Naive thymus-derived CD8-positive, alpha-beta T cell (primary cell): ENCODE measurements at regions not wholly inside any gene's neighbourhood (a gene's known extent, or its start where the extent isn't known, plus 50 kb on each side); places are given as distances from the start of the nearest gene placed in this dataset.
A peak's percentile ranks its signal among the peaks of the same experiment; 100 is the strongest.
"Not testable (repeated sequence)": the region's sequence is repeated elsewhere in the genome, so short reads cannot be mapped to it uniquely, and the experiment has no call there.

Source experiments
- ATAC-seq, 2 donors: fragments of 150-1000 bp; cut with Tn5 transposase in 1 of 2; sonication (Bioruptor Pico), chemical (Tn5 transposase) in 1 of 2; 1 replicate in 1 of 2; 2 replicates in 1 of 2; pipeline ENCODE4 v1.10.0; 2021; ENCODE audit warnings: mild to moderate bottlenecking in 2 of 2, moderate library complexity in 2 of 2
- POLR2A ChIA-PET: fragments of 350-600 bp; sonication (Branson Sonifier 250); formaldehyde crosslinking; loops from one replicate; lab custom pipeline; 2021; ENCODE audit warnings: antibody characterized with exemption; lab: Charles Lee
- DNase-seq, 10 donors: peaks; one replicate each; pipeline versions ENCODE4 v3.0.0 to v3.0.0-alpha.2; 2020 to 2022
- H3K27ac Mint-ChIP-seq, 10 donors: one replicate each; pipeline ENCODE4 v1.8.0; 2020 to 2022; ENCODE audit warnings: mild to moderate bottlenecking in 10 of 10, mixed read lengths in 10 of 10, moderate library complexity in 4 of 10, inconsistent platforms in 1 of 10
- H3K27me3 Mint-ChIP-seq, 5 donors: one replicate each; pipeline ENCODE4 v1.8.0; 2021 to 2022; ENCODE audit warnings: mixed read lengths in 5 of 5
- H3K36me3 Mint-ChIP-seq, 3 donors: one replicate each; pipeline ENCODE4 v1.8.0; 2020 to 2022; ENCODE audit warnings: mixed read lengths in 3 of 3, mild to moderate bottlenecking in 2 of 3, inconsistent platforms in 1 of 3
- H3K4me1 Mint-ChIP-seq, 4 donors: one replicate each; pipeline ENCODE4 v1.8.0; 2021 to 2022; ENCODE audit warnings: mixed read lengths in 4 of 4
- H3K4me3 Mint-ChIP-seq, 10 donors: one replicate each; pipeline ENCODE4 v1.8.0; 2020 to 2022; ENCODE audit warnings: mild to moderate bottlenecking in 10 of 10, mixed read lengths in 10 of 10, moderate library complexity in 6 of 10, inconsistent platforms in 1 of 10
- H3K9me3 Mint-ChIP-seq, 9 donors: one replicate each; pipeline ENCODE4 v1.8.0; 2020 to 2022; ENCODE audit warnings: mixed read lengths in 9 of 9, mild to moderate bottlenecking in 3 of 9, inconsistent platforms in 1 of 9, moderate library complexity in 1 of 9

DNA sequence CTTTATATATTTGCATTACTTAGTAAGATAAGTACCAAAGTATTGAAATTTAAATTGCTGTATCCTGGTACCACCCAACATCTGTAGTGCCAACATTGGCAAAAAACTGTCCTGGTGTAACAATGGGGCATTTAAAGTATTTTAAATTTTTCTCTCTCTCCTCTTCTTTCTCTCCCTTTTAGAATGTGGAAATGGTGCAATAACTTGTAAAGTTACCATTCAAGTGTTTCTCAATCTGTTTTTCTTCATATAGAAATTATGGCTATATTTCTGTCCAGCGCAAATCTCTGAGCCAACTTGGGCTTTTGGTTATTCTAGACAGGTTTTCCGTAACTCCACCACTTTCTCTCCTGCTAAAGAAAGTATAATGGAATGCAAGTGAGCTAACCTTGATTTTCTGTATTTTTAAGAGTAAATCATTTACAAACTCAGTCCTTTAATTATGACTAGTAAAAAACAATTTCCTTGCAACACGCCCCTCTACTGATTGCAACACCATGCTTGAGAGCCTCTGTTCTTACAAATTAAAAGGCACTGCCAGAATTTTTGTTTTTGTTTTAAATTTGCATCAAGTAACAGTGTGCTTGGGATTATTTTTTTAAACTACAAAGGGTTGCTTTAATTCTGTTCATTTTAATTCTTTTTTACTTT is 324.2 kb upstream of the CITED2 start:
- no peak for ATAC-seq
- no peak overlapping the region for H3K4me3 Mint-ChIP-seq

DNA sequence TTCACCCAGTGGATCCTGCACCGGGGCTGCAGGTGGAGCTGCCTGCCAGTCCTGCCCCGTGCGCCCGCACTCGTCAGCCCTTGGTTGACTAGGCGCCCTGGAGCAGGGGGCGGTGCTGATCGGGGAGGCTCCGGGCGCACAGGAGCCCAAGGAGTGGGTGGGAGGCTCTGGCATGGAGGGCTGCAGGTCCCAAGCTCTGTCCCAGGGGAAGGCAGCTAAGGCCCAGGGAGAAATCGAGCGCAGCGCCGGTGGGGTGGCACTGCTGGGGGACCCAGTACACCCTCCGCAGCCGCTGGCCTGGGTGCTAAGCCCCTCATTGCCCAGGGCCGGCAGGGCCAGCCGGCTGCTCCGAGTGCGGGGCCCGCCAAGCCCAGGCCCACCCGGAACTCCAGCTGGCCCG is 323.4 kb upstream of the CITED2 start:
- H3K4me1 Mint-ChIP-seq, H3K36me3 Mint-ChIP-seq, H3K4me3 Mint-ChIP-seq, H3K27me3 Mint-ChIP-seq, DNase-seq, ATAC-seq, H3K9me3 Mint-ChIP-seq, POLR2A ChIA-PET: not testable (repeated sequence)
- H3K27ac Mint-ChIP-seq = peak overlapping the region in 1 of 10 donors; percentile 65

More for the DNA sequence above, 324.2 kb upstream of the CITED2 start:
- Mint-ChIP-seq H3K36me3 (no peaks in the 10 kb centered on the region), H3K27me3 (no peaks in the 10 kb centered on the region), H3K4me1 (peaks cover 0 to 3% (median 0%) of the 10 kb centered on the region in 4 donors), H3K9me3 (no peaks in the 10 kb centered on the region), H3K27ac (no peak overlapping the region)
- no peak for DNase-seq
- POLR2A ChIA-PET = no interaction called here

DNA sequence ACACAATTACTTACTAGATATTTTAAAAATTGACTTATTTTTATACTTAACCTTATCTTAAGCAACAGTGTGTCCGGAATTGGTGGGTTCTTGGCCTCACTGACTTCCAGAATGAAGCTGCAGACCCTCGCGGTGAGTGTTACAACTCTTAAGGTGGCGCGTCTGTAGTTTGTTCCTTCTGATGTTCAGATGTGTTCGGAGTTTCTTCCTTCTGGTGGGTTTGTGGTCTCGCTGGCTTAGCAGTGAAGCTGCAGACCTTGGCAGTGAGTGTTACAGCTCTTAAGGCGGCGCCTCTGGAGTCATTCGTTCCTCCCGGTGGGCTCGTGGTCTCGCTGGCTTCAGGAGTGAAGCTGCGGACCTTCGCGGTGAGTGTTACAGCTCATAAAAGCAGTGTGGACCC is 322.5 kb upstream of the CITED2 start:
- ATAC-seq, POLR2A ChIA-PET, H3K27ac Mint-ChIP-seq, H3K27me3 Mint-ChIP-seq, H3K36me3 Mint-ChIP-seq, H3K9me3 Mint-ChIP-seq, H3K4me1 Mint-ChIP-seq, DNase-seq: not testable (repeated sequence)
- peak overlapping the region; percentile 42 to 80 (median 66) for H3K4me3 Mint-ChIP-seq

DNA sequence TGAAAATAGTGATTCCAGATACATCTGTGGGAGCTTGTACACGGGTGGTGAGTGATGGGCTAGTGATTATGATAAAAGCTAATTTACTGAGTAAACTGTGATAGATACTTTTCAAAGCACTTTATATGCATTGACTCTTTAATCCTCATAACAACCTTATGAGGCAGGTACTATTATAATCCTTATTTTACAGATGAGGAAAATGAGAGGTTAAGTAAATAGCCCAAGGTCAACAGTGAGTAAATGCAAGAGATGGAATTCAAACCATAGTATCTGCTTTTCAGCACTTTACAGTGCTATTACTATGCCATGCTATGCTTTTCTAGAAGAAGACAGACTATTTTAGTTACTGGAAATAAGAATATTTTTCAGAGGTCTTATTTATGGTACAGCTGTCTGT is 320.9 kb upstream of the CITED2 start:
- no peak overlapping the region for H3K27ac Mint-ChIP-seq
- no peaks in the 10 kb centered on the region for H3K36me3 Mint-ChIP-seq
- ATAC-seq = no peak
- DNase-seq = no peak
- peaks cover 7 to 19% (median 11%) of the 10 kb centered on the region in 5 donors for H3K27me3 Mint-ChIP-seq
- H3K4me3 Mint-ChIP-seq = no peak overlapping the region
- POLR2A ChIA-PET = no interaction called here
- no peaks in the 10 kb centered on the region for H3K9me3 Mint-ChIP-seq
- peaks cover 0 to 3% (median 0%) of the 10 kb centered on the region in 4 donors for H3K4me1 Mint-ChIP-seq

DNA sequence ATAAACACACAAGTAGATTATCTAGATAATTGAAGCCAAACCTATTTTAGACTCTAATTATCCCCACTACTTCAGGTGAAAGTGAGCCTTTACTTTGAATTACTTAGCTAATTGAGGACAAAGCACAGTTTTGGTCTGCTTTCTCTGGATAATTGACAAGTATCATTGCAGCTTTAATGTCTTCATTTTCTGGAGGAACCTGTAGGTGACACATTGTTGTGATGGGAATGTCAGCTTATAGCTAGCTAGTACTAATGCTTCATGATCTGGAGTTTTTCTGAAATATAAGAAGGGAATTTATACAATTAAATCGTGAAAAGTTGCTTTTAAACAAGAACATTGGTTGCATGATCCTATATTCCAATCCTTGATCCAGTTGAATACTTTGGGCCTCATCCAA is 319.3 kb upstream of the CITED2 start:
- H3K9me3 Mint-ChIP-seq = no peaks in the 10 kb centered on the region
- DNase-seq (no peak), ATAC-seq (no peak)
- H3K4me1 Mint-ChIP-seq = peaks cover 0 to 3% (median 0%) of the 10 kb centered on the region in 4 donors
- H3K4me3 Mint-ChIP-seq = no peak overlapping the region
- no peaks in the 10 kb centered on the region for H3K36me3 Mint-ChIP-seq
- POLR2A ChIA-PET = no interaction called here
- no peak overlapping the region for H3K27ac Mint-ChIP-seq
- H3K27me3 Mint-ChIP-seq = peaks cover 7 to 19% (median 11%) of the 10 kb centered on the region in 5 donors

DNA sequence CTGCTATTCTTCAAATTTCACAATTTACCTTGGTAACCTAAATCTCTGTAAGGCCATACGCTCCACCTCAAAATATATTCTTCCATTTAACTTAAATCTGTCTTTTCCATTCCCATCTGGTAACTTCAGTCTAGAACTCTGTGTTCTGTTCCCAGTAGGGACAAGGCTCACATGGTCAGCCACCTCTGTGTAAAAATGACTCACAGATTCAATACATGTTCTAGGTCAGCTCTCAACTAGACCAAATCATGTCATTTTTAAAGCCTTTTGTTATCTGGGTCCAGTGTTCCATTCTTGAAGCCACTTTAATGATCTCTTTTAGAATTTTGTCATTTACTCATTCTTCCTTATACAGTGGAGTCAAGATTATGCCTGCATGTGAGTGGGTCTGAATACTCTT is 315.6 kb upstream of the CITED2 start:
- Mint-ChIP-seq H3K27ac (no peak overlapping the region), H3K36me3 (no peaks in the 10 kb centered on the region), H3K27me3 (peaks cover 7 to 26% (median 11%) of the 10 kb centered on the region in 5 donors), H3K9me3 (no peaks in the 10 kb centered on the region), H3K4me3 (no peak overlapping the region), H3K4me1 (no peaks in the 10 kb centered on the region)
- no peak for ATAC-seq
- POLR2A ChIA-PET = no interaction called here
- DNase-seq = no peak

DNA sequence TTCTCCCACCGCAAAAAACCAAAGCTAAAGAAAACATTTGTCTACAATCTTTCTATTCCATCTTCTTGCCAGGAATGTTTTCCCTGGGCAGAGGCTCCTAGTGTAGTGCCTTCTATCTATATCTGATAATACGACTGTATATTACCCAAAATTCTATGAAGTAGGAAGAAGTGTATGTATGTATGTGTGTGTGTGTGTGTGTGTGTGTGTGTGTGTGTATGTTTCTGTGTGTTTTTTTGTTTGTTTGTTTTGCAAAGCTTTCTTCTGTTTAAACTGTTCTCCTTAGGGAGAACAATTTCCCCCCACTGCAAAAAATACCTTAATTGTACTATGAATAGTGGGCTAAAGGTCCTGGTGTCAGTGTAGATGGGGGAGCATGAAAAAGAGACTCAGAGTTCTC is 312.6 kb upstream of the CITED2 start:
- no peak overlapping the region for H3K27ac Mint-ChIP-seq
- H3K4me3 Mint-ChIP-seq = no peak overlapping the region
- ATAC-seq = no peak
- H3K4me1 Mint-ChIP-seq = no peaks in the 10 kb centered on the region
- no peaks in the 10 kb centered on the region for H3K36me3 Mint-ChIP-seq
- peaks cover 2 to 17% (median 4%) of the 10 kb centered on the region in 5 donors for H3K27me3 Mint-ChIP-seq
- no peak for DNase-seq
- POLR2A ChIA-PET = no interaction called here
- no peaks in the 10 kb centered on the region for H3K9me3 Mint-ChIP-seq

DNA sequence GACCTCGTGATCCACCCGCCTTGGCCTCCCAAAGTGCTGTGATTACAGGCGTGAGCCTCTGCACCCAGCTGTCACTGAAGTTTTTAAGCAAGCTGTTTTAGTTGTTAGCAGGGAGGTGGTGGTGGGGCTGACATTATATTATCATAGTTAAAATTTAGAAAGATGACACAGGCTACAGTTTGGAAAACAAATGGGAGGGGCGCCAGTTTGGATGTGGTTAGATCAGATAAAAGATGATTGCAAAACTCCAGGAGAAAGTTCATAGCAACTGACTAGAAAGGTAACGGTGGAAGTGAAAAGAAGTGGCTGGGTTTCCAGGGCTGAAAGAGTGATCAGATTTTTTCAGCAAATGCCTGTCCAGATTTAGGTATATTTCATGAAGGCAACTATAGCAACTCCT is 311.9 kb upstream of the CITED2 start:
- ATAC-seq = no peak
- no peaks in the 10 kb centered on the region for H3K4me1 Mint-ChIP-seq
- no peak overlapping the region for H3K4me3 Mint-ChIP-seq
- no peaks in the 10 kb centered on the region for H3K9me3 Mint-ChIP-seq
- DNase-seq = no peak
- H3K27ac Mint-ChIP-seq = no peak overlapping the region
- H3K27me3 Mint-ChIP-seq = peaks cover 0 to 10% (median under 1%) of the 10 kb centered on the region in 5 donors
- no peaks in the 10 kb centered on the region for H3K36me3 Mint-ChIP-seq
- POLR2A ChIA-PET = no interaction called here

DNA sequence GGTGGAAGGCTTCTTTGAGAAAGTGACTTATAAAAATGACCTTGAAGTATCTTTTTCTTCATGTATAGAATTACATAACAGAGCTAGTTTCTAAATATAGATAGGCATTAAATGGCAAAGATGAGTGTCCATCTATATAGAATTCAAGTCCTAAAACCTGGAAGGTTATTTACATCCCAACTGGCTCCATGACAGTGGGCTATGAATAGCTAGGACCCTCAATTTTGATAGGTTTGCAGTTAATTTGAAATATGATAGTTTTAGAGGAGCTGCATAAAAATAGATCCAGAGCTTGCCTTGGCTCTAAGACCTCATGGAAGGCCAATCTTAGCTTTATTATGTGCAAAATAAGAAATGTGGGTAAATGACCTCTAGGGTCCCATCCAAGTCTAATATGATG is 310.6 kb upstream of the CITED2 start:
- no peak overlapping the region for H3K4me3 Mint-ChIP-seq
- DNase-seq (no peak), ATAC-seq (no peak)
- H3K36me3 Mint-ChIP-seq = no peaks in the 10 kb centered on the region
- no peak overlapping the region for H3K27ac Mint-ChIP-seq
- H3K9me3 Mint-ChIP-seq = no peaks in the 10 kb centered on the region
- no peaks in the 10 kb centered on the region for H3K4me1 Mint-ChIP-seq
- peaks cover 0 to 7% (median 0%) of the 10 kb centered on the region in 5 donors for H3K27me3 Mint-ChIP-seq
- POLR2A ChIA-PET = no interaction called here

DNA sequence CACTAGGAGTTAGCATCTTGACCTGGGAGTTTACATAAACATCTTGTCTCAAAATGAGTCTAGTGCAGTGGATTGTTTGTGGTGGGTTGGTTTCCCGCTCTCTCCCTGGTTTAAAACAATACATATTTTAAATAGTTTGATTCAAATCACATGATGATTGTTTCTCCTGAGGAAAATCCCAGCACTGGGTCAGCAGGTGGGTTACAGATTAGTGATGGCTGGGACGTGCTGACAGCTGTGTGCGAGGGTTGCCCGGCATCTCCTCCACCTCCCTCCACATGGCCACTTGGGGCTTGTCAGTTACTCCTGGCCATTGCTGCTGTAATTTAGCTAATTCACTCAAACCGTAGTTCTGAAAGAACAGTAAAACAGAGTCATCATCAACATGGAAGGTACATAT is 306.4 kb upstream of the CITED2 start:
- no peak for ATAC-seq
- POLR2A ChIA-PET = no interaction called here
- H3K9me3 Mint-ChIP-seq = no peaks in the 10 kb centered on the region
- H3K36me3 Mint-ChIP-seq = no peaks in the 10 kb centered on the region
- no peak overlapping the region for H3K27ac Mint-ChIP-seq
- no peaks in the 10 kb centered on the region for H3K27me3 Mint-ChIP-seq
- no peaks in the 10 kb centered on the region for H3K4me1 Mint-ChIP-seq
- H3K4me3 Mint-ChIP-seq = no peak overlapping the region
- no peak for DNase-seq

DNA sequence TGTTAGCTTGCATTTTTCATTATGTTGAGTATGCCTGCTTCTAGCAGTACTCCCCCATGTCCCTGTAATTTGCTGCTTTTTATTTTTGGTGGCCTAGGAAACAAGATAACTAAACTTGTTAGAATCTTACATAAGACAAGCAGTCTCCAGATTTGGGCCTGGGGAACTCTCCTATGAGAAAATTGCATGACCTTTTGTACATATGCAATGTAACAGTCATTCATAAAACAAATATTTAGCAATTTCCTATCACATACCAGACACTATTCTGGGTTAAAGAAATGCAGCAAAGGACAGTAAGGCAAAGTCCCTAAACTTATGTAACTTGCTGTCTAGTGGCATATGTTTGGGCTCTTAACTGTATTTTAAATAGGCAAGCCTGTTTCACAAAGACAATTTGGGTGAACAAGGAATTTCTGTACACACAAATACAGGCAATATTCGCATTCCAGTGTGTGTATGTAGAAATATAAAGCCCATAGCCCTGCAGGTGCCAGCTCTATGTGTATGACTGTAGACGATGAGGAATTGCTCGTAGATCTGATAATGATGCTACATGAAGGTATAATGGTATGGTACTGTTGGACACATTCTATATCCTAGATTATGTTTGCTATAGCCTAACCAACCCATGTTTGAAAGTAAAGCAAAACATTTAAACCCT is 305.2 kb upstream of the CITED2 start:
- no peak overlapping the region for H3K27ac Mint-ChIP-seq
- ATAC-seq (no peak), DNase-seq (no peak)

DNA sequence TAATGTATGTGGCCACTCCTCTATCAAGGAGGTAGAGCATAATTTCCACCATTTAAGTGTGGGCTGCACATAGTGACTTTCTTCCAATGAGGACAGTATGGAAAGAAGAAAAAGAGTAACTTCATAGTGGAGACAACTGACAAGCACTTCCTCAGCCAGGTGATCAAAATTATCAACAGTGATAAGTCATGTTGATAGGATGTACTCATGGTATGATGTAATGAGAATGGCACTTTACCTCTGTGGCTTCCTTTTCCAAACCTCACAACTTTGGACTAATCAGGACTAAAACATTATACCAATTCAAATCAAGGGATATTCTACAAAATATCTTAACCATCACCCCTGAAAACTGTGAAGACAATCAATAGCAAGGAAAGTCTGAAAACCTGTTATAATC is 302.3 kb upstream of the CITED2 start:
- H3K27ac Mint-ChIP-seq = no peak overlapping the region
- DNase-seq = no peak
- no peak overlapping the region for H3K4me3 Mint-ChIP-seq
- H3K27me3 Mint-ChIP-seq = no peaks in the 10 kb centered on the region
- no peak for ATAC-seq
- POLR2A ChIA-PET = no interaction called here
- H3K36me3 Mint-ChIP-seq = no peaks in the 10 kb centered on the region
- no peaks in the 10 kb centered on the region for H3K9me3 Mint-ChIP-seq
- H3K4me1 Mint-ChIP-seq = no peaks in the 10 kb centered on the region

More for the DNA sequence above, 305.2 kb upstream of the CITED2 start:
- Mint-ChIP-seq H3K4me1 (no peaks in the 10 kb centered on the region), H3K36me3 (no peaks in the 10 kb centered on the region), H3K9me3 (no peaks in the 10 kb centered on the region), H3K4me3 (no peak overlapping the region), H3K27me3 (no peaks in the 10 kb centered on the region)
- POLR2A ChIA-PET = no interaction called here

DNA sequence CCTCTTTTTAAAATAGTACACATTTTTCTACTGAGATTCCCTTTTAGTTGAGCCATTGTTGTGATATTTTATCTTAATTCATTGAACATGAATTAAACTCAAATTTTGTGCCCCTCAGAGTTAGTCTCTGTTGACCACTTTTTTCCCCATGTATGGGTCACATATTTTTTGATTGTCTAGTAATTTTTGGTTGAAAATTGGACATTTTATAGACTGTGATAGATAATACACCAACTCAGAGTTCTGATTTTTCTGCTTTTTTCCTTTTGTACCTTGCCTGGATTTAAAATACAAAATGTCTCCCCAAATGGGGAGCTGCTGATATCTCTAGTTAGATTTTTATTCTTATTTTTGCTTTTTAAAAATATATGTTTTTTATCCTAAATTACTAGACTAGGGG is 291.8 kb upstream of the CITED2 start:
- DNase-seq (no peak), ATAC-seq (no peak)
- Mint-ChIP-seq H3K36me3 (peaks cover 0 to 19% (median 5%) of the 10 kb centered on the region in 3 donors), H3K4me1 (no peaks in the 10 kb centered on the region), H3K9me3 (peaks cover 3 to 54% (median 23%) of the 10 kb centered on the region in 9 donors), H3K27ac (no peak overlapping the region), H3K4me3 (no peak overlapping the region), H3K27me3 (peaks cover 4 to 16% (median 8%) of the 10 kb centered on the region in 5 donors)
- POLR2A ChIA-PET = interaction anchor here (0.5 kb wide), 1 partner anchor 48 kb away, joined by 3 read pairs; no protein-coding TSS in a partner anchor
